Stimulated activated naive CD8-positive, alpha-beta T cell treated with anti-CD3 and anti-CD28 coated beads, Interleukin-15, Interleukin-2, amounts not matched to agents 100 ng/mL and 50 ng/mL, for 24 hours (primary cell): ENCODE measurements at regions not wholly inside any gene's neighbourhood (a gene's known extent, or its start where the extent isn't known, plus 50 kb on each side); places are given as distances from the start of the nearest gene placed in this dataset.

Source experiments
- H3K27ac Mint-ChIP-seq: one replicate; pipeline ENCODE4 v1.8.0; 2021; ENCODE audit warnings: mild to moderate bottlenecking, mixed read lengths
- H3K27me3 Mint-ChIP-seq: one replicate; pipeline ENCODE4 v1.8.0; 2021; ENCODE audit warnings: mixed read lengths
- H3K36me3 Mint-ChIP-seq: one replicate; pipeline ENCODE4 v1.8.0; 2021; ENCODE audit warnings: low read depth, mixed read lengths
- H3K4me1 Mint-ChIP-seq: one replicate; pipeline ENCODE4 v1.8.0; 2021; ENCODE audit warnings: low read depth, mixed read lengths
- H3K4me3 Mint-ChIP-seq: one replicate; pipeline ENCODE4 v1.8.0; 2021; ENCODE audit warnings: mild to moderate bottlenecking, mixed read lengths
- H3K9me3 Mint-ChIP-seq: one replicate; pipeline ENCODE4 v1.8.0; 2021; ENCODE audit warnings: mixed read lengths

DNA sequence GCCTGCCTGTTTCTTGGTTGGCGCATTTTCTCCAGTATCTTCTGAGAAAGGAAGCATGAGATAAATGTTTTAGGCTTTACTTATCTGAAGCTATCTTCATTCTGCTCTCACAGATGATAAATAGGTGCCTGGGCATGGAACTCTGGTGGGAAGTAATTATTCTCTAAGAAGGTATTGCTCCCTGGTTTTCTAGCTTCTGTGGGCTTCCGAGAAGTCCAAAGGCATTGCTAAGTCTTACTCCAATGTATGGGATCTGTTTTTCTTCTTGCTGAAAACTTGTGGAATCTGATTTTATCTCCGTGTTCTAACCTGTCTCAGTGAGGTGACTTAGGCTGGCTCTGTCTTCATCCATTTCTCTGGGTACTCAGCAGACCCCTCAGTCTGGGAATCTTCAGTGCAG, 224.4 kb upstream of the HS6ST1 start:
- Mint-ChIP-seq H3K4me1 (no peaks in the 10 kb centered on the region), H3K36me3 (no peaks in the 10 kb centered on the region), H3K9me3 (no peaks in the 10 kb centered on the region), H3K27me3 (no peaks in the 10 kb centered on the region), H3K4me3 (no peak overlapping the region), H3K27ac (no peak overlapping the region)

DNA sequence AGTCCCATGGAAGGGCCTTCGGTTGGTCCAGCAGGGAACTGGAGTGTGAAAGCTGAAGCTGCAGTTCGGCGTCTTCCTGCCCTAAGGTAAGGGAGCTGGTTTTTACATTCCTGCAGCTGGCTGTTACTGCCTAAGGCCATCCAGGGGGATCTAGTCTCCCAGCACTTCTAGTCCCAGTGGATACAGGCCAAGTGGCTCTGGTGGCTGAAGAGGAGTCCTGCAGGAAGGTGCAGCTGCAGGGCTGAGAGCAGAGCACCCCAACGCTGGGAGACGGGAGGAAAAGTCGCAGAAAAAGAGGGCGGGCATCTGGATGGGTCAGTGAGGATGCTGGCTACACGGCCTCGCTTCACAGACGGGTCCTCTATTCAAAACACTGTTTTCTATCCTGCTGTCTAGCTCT, 225.0 kb upstream of the HS6ST1 start:
- Mint-ChIP-seq H3K9me3 (no peaks in the 10 kb centered on the region), H3K4me3 (no peak overlapping the region), H3K27me3 (no peaks in the 10 kb centered on the region), H3K4me1 (no peaks in the 10 kb centered on the region), H3K36me3 (no peaks in the 10 kb centered on the region), H3K27ac (no peak overlapping the region)

DNA sequence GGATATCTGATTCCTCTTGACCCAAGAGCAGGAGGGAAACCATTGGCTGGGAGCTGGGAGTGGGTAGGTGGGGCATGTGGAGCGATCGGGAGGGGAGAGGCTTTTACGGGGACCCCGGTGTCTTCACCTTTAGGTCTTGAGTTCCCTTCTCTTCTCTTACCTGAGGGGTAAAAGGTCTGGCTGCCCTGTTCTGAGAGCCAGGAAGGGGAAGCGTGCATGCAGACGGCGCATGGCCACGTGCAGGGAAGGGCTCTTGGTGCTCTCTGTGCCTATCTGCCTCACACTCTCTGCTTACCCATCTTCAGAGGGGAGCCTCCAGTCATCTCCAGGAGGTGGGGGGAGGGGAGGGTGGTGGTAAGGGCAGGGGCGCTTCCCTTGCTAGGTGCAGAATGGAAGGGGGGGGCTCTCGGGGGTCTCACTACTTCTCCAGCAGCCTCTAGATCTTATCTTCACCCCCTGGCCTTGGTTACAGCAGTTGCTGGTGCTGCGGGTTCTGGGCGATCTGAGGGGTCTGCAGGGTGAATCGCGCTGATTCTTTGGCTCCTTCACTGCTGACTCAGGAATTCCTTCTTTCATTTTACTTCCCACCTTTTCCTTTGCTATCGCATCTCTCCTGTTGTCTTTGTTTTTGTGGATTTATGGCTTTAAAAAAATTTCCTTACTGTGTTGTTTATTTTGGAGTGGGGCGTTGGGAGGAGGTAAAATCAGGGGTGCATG, 225.8 kb upstream of the HS6ST1 start:
- no peak overlapping the region for H3K4me3 Mint-ChIP-seq
- H3K27ac Mint-ChIP-seq: no peak overlapping the region
- H3K4me1 Mint-ChIP-seq: no peaks in the 10 kb centered on the region
- H3K27me3 Mint-ChIP-seq: no peaks in the 10 kb centered on the region
- no peaks in the 10 kb centered on the region for H3K36me3 Mint-ChIP-seq
- H3K9me3 Mint-ChIP-seq: no peaks in the 10 kb centered on the region

DNA sequence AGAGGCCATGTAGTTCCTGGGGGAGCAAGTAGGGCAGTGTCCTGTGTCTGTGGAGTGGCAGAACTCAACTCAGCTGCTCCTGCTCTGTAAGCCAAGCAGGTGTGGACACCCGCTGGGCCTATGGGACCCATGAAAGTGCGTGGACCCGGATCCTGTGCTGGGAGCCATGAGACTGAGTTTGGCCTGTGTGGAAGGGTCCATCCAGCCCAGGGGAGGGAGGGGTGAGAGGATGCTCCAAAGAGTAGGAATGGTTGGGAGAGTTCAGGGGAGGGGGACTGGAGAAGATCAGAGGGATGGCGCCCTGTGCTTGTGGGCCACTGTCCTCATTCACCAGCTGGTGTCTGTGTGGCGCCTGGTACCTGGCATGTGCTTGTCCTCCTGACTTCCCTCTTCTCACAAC, 226.4 kb upstream of the HS6ST1 start:
- H3K4me1 Mint-ChIP-seq: no peaks in the 10 kb centered on the region
- H3K4me3 Mint-ChIP-seq: no peak overlapping the region
- H3K27me3 Mint-ChIP-seq: no peaks in the 10 kb centered on the region
- H3K36me3 Mint-ChIP-seq: no peaks in the 10 kb centered on the region
- no peaks in the 10 kb centered on the region for H3K9me3 Mint-ChIP-seq
- no peak overlapping the region for H3K27ac Mint-ChIP-seq

DNA sequence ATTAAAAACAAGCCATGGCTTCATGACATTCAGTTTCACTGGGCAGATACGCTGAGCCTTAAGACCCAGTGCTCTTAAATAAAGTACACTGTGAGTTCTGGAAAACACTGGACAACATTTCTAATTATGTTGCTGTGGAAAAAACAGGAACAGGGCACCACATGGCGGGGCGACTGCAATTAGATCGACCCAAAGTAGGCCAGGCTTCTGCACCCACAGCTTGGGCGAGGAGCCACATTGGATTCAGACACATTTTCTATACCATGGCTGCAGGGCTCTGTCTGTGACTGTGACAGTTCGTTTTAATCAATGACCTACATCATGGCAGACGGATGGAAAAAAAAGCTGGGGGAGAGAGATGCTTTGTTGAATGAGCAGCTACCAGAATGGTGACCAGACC, 227.2 kb upstream of the HS6ST1 start:
- H3K4me3 Mint-ChIP-seq: no peak overlapping the region
- H3K27ac Mint-ChIP-seq: no peak overlapping the region
- no peaks in the 10 kb centered on the region for H3K27me3 Mint-ChIP-seq
- no peaks in the 10 kb centered on the region for H3K36me3 Mint-ChIP-seq
- no peaks in the 10 kb centered on the region for H3K9me3 Mint-ChIP-seq
- H3K4me1 Mint-ChIP-seq: no peaks in the 10 kb centered on the region

DNA sequence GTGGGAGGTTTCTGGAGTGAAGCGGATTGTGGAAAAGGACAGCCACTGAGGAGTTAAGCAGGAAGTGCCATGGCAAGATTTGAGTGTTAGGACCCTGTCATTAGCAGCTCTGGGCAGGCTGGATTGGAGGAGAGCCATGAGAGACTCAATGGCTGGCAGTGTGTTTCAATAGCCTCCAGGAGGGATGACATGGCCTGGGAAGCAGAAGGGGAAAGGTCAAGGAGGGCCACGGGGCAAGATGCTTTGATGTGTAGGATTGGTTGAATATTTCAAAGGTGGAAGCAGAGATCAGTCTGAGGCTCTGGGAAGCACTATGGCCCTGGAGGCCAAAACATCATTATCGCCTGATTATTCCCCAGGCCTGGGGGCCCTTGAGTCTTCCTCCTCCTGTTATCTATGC, 229.0 kb upstream of the HS6ST1 start:
- H3K4me1 Mint-ChIP-seq: no peaks in the 10 kb centered on the region
- H3K9me3 Mint-ChIP-seq: no peaks in the 10 kb centered on the region
- no peak overlapping the region for H3K4me3 Mint-ChIP-seq
- no peak overlapping the region for H3K27ac Mint-ChIP-seq
- H3K27me3 Mint-ChIP-seq: no peaks in the 10 kb centered on the region
- no peaks in the 10 kb centered on the region for H3K36me3 Mint-ChIP-seq

DNA sequence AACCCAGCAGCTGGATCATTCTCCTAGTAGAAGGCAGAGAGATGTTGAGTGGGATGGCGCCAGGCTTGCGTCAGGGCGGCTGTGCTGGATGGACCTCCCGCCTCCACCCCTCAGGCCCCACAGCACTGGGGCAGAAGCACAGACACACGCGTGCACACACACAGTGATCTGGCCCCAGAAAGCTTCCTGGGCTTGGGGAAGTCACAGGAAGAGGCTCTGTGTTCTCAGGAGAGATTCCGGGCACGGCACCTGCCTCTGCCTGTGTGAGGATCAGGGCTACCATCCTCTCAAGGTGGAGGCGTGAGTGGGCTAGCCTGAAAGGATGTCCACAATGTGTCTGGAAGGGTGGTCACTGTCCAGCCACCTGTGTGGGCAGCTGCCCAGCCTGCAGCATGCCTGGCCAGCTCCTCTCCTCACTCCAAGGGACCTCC, 229.8 kb upstream of the HS6ST1 start:
- Mint-ChIP-seq H3K4me1 (no peaks in the 10 kb centered on the region), H3K36me3 (no peaks in the 10 kb centered on the region), H3K27me3 (no peaks in the 10 kb centered on the region), H3K4me3 (no peak overlapping the region), H3K9me3 (no peaks in the 10 kb centered on the region), H3K27ac (no peak overlapping the region)

DNA sequence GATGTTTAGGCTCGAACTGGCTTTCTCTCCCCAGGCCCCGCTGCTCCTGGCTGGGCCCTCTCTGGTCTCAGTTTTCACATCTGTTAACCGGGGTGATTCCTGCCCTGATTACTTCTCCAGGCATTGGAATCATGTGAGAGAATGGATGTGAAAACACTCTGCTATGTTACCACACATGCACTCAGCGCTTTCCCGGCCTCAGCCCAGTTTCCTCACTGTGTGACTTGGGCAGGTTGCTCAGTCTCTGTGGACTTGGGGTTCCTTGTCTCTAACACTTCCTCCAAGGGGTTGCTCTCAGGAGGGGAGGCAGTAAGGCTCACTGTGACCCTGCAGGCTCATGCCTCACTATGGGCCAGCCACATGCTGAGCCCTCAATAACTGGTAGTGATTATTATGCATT, 230.4 kb upstream of the HS6ST1 start:
- Mint-ChIP-seq H3K4me1 (no peaks in the 10 kb centered on the region), H3K27ac (peak overlapping the region; percentile 11), H3K9me3 (no peaks in the 10 kb centered on the region), H3K27me3 (no peaks in the 10 kb centered on the region), H3K4me3 (no peak overlapping the region), H3K36me3 (no peaks in the 10 kb centered on the region)

DNA sequence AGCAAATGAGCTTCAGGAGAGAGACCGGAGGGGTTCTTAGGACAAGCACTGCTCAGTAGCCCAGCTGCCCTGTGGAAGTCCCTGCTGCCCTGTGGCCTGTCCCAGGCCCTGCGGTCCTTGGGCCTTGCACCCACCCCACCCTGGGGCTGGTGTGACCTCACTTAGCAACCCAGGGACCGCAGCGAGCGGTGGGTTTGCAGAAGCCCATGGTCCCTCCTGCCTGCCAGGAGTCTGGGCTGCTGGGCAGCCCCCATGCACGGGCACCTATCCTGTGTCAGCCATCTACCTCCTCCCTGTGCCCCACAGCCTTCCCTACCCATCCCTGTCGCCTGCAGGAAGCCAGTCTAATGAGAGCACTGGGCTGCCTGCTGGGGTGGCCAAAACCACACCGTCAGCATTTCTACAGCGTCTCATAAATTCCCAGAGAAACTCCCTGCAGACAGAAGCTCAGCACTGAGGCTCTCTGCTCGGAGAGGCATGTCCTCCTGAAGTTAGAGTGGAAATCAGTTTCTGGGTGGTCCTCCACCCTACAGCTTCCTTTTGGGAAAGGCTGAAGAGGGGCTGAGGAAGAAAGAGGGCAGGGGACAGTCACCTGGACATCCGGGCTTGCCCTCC, 231.1 kb upstream of the HS6ST1 start:
- Mint-ChIP-seq H3K27ac (no peak overlapping the region), H3K27me3 (no peaks in the 10 kb centered on the region), H3K4me1 (no peaks in the 10 kb centered on the region), H3K36me3 (no peaks in the 10 kb centered on the region), H3K4me3 (no peak overlapping the region), H3K9me3 (no peaks in the 10 kb centered on the region)

DNA sequence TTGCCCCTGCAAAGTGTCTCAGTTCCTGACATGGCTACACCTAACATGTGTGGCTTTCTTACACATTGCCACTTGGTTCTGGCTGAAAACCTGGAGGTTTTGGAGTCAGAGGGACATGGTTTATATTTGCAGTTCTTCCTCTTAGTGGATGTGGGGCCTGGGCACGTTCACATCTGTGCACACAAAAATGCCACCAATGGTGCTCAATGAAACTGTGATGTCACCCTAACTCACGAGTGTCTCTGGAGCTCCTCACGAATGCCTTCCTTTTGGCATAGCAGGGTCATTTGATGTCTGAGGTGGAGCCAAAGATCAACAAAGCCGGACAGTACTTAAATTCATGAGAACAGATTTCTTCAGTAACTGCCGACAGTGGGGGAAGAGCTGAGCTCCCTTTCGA, 231.7 kb upstream of the HS6ST1 start:
- Mint-ChIP-seq H3K27me3 (no peaks in the 10 kb centered on the region), H3K4me1 (no peaks in the 10 kb centered on the region), H3K9me3 (no peaks in the 10 kb centered on the region), H3K27ac (no peak overlapping the region), H3K36me3 (no peaks in the 10 kb centered on the region), H3K4me3 (no peak overlapping the region)

DNA sequence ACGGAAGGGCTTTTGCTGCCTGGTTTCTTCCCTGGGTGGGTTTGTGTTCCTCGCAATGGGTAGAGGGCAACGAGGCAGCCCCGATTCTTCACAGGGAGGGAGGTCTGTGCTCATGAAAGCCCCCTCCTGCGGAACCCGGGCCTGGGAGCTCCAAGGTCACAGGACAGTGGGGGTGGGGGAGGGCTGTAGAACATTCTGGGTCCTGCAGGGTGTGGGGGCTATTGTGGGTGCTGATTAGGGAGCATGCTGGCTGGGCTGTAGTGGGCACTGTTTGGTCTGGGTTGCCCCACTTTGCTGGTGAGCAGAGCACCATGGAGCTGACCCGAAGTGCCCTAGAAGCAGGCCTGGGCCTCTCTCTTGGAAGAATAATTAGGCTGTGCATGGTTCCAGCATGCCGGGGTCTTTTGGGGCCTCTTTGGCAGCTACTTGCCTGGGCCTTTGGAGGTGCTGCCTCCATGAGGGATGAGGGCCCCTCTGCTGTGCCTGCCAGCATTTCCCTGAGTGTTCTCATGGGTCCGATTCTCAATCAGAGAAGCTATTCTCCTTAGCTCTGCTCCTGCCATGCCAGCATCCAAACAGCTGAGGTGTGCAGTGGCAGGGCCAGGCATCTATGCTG, 232.2 kb upstream of the HS6ST1 start:
- no peak overlapping the region for H3K27ac Mint-ChIP-seq
- no peaks in the 10 kb centered on the region for H3K9me3 Mint-ChIP-seq
- no peaks in the 10 kb centered on the region for H3K4me1 Mint-ChIP-seq
- no peak overlapping the region for H3K4me3 Mint-ChIP-seq
- H3K27me3 Mint-ChIP-seq: no peaks in the 10 kb centered on the region
- no peaks in the 10 kb centered on the region for H3K36me3 Mint-ChIP-seq

DNA sequence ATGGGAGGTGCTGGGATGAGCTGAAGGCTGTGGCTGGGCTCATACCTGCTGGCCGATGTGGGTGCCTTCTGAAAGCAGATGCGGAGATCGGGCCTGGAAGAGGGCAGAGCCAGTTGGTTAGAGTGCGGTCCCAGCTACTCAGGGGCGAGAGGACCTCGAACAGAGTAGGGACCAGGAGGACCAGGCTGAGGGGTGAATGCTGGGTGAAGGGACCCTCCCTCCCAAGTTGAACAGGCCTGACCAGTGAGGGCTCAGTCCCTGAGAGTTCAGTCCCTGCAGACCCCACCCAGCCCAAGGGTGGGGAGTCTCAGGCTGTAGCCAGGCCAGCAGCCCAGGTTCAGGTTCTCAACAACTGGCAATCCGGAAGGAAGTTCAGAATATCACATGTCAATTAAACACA, 232.8 kb upstream of the HS6ST1 start:
- H3K36me3 Mint-ChIP-seq: no peaks in the 10 kb centered on the region
- H3K4me3 Mint-ChIP-seq: no peak overlapping the region
- H3K27me3 Mint-ChIP-seq: no peaks in the 10 kb centered on the region
- H3K4me1 Mint-ChIP-seq: no peaks in the 10 kb centered on the region
- no peak overlapping the region for H3K27ac Mint-ChIP-seq
- H3K9me3 Mint-ChIP-seq: no peaks in the 10 kb centered on the region

DNA sequence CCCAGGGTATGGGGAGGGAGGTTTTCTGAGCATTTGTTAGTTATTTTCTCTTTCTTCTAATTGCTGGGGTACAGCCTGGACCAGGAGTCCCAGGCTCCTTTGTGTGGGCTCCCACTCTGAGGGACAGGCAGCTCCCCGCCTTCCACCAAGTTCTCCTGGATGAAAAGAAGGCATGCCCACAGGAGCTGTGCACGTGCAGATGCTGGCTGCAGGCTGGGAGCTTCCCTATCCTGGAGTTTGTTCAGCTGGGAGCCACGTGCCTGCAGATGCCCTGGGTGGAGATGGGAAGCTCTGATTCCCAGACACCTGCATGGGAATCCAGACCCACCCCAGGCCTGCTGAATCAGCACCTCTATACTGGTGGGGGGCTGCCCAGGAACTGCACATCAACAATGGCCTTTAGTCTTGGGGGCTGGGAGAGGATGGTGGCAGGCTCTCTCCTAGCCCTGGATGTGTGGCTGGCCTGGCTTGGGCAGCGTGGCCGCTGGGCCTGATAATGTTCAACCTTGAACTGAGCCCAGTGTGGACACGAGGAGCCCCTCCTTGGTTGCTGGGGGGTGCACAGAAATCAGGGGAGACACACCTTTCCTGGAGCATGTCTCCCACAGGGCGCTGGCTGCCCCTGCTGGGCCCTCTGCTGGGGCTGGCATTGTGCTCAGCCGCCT, 233.6 kb upstream of the HS6ST1 start:
- Mint-ChIP-seq H3K36me3 (no peaks in the 10 kb centered on the region), H3K27ac (no peak overlapping the region), H3K9me3 (no peaks in the 10 kb centered on the region), H3K4me3 (no peak overlapping the region), H3K27me3 (no peaks in the 10 kb centered on the region), H3K4me1 (no peaks in the 10 kb centered on the region)

DNA sequence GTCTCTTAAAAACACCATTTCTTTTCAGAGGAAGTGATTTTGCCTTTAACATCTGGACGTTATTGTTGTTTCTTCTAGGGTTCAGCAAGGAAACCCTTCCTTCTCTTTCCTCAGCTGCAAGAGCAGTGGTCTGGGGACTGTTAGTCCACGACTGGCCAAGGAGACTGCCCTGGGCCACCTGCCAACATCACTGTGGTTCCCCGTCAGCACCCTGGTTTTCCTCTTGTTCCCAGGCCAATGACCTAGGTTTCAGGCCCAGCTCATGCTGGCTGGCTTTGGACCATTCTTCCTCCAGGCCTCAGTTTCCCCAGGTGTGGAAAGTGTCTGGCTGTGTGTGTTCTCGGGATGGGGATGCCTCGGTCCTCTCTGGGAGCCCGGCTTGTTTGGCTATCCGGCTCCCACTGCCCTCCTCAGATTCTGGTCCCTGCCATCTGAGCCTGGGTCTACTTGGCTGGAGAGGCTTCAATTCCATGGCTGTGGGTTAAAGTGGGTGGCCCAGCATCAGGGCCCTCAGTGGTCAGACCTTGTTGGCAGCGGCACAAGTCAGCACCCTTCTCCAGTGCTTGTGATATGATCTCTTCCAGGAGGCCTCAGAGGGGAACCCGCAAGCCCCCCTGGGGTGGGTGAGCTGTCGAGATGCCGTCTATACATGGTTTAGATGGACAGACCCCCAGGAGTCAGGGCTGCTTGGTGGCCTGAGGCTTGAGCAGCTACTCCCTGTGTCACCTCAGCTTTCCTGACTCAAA, 234.3 kb upstream of the HS6ST1 start:
- Mint-ChIP-seq H3K4me3 (no peak overlapping the region), H3K36me3 (no peaks in the 10 kb centered on the region), H3K27me3 (no peaks in the 10 kb centered on the region), H3K27ac (no peak overlapping the region), H3K9me3 (no peaks in the 10 kb centered on the region), H3K4me1 (no peaks in the 10 kb centered on the region)
